Thyroid gland (tissue), 4 donors: ENCODE measurements at regions not wholly inside any gene's neighbourhood (a gene's known extent, or its start where the extent isn't known, plus 50 kb on each side); places are given as distances from the start of the nearest gene placed in this dataset.

Experiments used
- POLR2A ChIP-seq, 2 donors: fragments of 450-650 bp; IDR thresholded peaks; one replicate each; pipeline ENCODE4 v1.6.1; 2017; ENCODE audit warnings: antibody characterized with exemption in 2 of 2, mild to moderate bottlenecking in 2 of 2, moderate library complexity in 1 of 2
- TF ChIP-seq, protein P1 (sequence below), 6 experiments: fragments of 200-600 bp in 3 of 6; fragments of 450-650 bp in 3 of 6; sonication (generic) in 3 of 6; IDR thresholded peaks; one replicate each; pipeline ENCODE4 v1.5.1; 2016 to 2019; ENCODE audit warnings: antibody characterized with exemption in 6 of 6, mild to moderate bottlenecking in 2 of 6, inconsistent platforms in 1 of 6, moderate library complexity in 1 of 6

DNA sequence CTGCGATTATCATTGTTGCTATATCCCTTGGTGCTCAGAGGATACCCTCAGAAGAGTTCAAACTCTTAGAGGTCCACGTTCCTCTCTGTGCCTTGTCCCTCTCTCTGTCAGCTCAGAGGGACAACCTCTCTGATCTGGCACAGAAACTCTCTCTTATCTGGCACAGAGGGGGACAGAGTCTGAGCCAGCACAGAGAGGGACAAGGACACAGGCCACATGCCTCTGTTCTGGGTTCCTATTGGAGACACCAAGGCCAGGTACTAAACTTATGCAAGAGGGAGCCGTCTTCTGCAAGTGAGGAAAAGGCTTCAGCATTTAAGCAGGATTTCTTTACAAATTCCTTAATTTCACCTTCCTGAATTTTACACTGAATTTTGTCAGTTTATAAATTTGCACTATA lies 565.2 kb downstream of the TOX3 start:
- TF ChIP-seq POLR2A (IDR thresholded peaks at IDR 0.05): no peak
- TF ChIP-seq, protein P1, sequence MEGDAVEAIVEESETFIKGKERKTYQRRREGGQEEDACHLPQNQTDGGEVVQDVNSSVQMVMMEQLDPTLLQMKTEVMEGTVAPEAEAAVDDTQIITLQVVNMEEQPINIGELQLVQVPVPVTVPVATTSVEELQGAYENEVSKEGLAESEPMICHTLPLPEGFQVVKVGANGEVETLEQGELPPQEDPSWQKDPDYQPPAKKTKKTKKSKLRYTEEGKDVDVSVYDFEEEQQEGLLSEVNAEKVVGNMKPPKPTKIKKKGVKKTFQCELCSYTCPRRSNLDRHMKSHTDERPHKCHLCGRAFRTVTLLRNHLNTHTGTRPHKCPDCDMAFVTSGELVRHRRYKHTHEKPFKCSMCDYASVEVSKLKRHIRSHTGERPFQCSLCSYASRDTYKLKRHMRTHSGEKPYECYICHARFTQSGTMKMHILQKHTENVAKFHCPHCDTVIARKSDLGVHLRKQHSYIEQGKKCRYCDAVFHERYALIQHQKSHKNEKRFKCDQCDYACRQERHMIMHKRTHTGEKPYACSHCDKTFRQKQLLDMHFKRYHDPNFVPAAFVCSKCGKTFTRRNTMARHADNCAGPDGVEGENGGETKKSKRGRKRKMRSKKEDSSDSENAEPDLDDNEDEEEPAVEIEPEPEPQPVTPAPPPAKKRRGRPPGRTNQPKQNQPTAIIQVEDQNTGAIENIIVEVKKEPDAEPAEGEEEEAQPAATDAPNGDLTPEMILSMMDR (IDR thresholded peaks at IDR 0.05): no peak
